NCI-H2171 (cell line): ENCODE measurements at regions not wholly inside any gene's neighbourhood (a gene's known extent, or its start where the extent isn't known, plus 50 kb on each side); places are given as distances from the start of the nearest gene placed in this dataset.
"Not testable (repeated sequence)": the region's sequence is repeated elsewhere in the genome, so short reads cannot be mapped to it uniquely, and the experiment has no call there.

Experiments used
- DNase-seq: peaks from one replicate; lab custom pipeline; 2025; lab: John Stamatoyannopoulos, UW

GRCh38 chr1:30569384-30569783 is 154.0 kb downstream of the MATN1 start:
- DNase-seq = no peak

GRCh38 chr1:30562559-30562958 is 160.8 kb downstream of the MATN1 start:
- DNase-seq = no peak

GRCh38 chr1:30551603-30552002 is 171.8 kb downstream of the MATN1 start:
- no peak for DNase-seq

GRCh38 chr1:30550365-30551220 is 172.8 kb downstream of the MATN1 start:
- no peak for DNase-seq

- not testable (repeated sequence) for DNase-seq
These were observed 173.5 kb downstream of the MATN1 start for GRCh38 chr1:30549872-30550271.

- DNase-seq = no peak
These were observed 175.1 kb downstream of the MATN1 start for GRCh38 chr1:30548294-30548693.

- DNase-seq = not testable (repeated sequence)
These were observed 176.1 kb downstream of the MATN1 start for GRCh38 chr1:30547326-30547725.

- DNase-seq = no peak
These were observed 178.0 kb downstream of the MATN1 start for GRCh38 chr1:30545365-30545764.

- no peak for DNase-seq
These were observed 181.5 kb downstream of the MATN1 start for GRCh38 chr1:30541721-30542485.

- no peak for DNase-seq
These were observed 182.7 kb downstream of the MATN1 start for GRCh38 chr1:30540611-30541192.

- no peak for DNase-seq
These were observed 183.5 kb downstream of the MATN1 start for GRCh38 chr1:30539884-30540283.

- no peak for DNase-seq
These were observed 184.2 kb downstream of the MATN1 start for GRCh38 chr1:30538993-30539867.

- DNase-seq = no peak
These were observed 185.0 kb downstream of the MATN1 start for GRCh38 chr1:30538226-30538992.

- no peak for DNase-seq
These were observed 186.1 kb downstream of the MATN1 start for GRCh38 chr1:30537279-30537678.

- DNase-seq = no peak
These were observed 186.9 kb downstream of the MATN1 start for GRCh38 chr1:30536530-30536929.

GRCh38 chr1:30535595-30536325 is 187.6 kb downstream of the MATN1 start:
- DNase-seq = no peak

- no peak for DNase-seq
These were observed 188.8 kb downstream of the MATN1 start for GRCh38 chr1:30534551-30534940.

- no peak for DNase-seq
These were observed 189.4 kb downstream of the MATN1 start for GRCh38 chr1:30533796-30534550.

GRCh38 chr1:30533141-30533540 is 190.2 kb downstream of the MATN1 start:
- no peak for DNase-seq

GRCh38 chr1:30532621-30533020 is 190.8 kb downstream of the MATN1 start:
- DNase-seq = no peak
